ENCODE measurements at regions not wholly inside any gene's neighbourhood (a gene's known extent, or its start where the extent isn't known, plus 50 kb on each side); places are given as distances from the start of the nearest gene placed in this dataset.

GRCh38 chr6:87941556-87942358 is 105.9 kb upstream of the SPACA1 start:
- Histone ChIP-seq H3K9me3 (no peaks in the 10 kb centered on the region), H3K4me3 (no peak overlapping the region), H3K27ac (no peak overlapping the region), H3K36me3 (no peaks in the 10 kb centered on the region), H3K4me1 (ENCODE audit: control insufficient read depth in 1 of 2, low read depth in 2 of 2) (peaks cover 6 to 29% of the 10 kb centered on the region in 2 donors), H3K27me3 (replicated peaks; ENCODE audit: insufficient read depth) (no peaks in the 10 kb centered on the region)
- no peak for ATAC-seq (ENCODE audit: insufficient number of reproducible peaks, low FRiP score, low read depth)
- TF ChIP-seq CTCF (IDR thresholded peaks at IDR 0.05) = no peak
- DNase-seq (ENCODE audit: low spot score) = no peak

- DNase-seq (ENCODE audit: low spot score) = no peak
- no peak for ATAC-seq (ENCODE audit: insufficient number of reproducible peaks, low FRiP score, low read depth)
Observed at GRCh38 chr6:87939776-87940175, 107.9 kb upstream of the SPACA1 start.

GRCh38 chr6:87938287-87938686 is 109.4 kb upstream of the SPACA1 start:
- H3K27ac ChIP-seq = no peak overlapping the region
- no peaks in the 10 kb centered on the region for H3K36me3 ChIP-seq
- no peak overlapping the region for H3K4me3 ChIP-seq
- no peaks in the 10 kb centered on the region for H3K9me3 ChIP-seq
- H3K27me3 ChIP-seq (replicated peaks; ENCODE audit: insufficient read depth) = no peaks in the 10 kb centered on the region
- ATAC-seq (ENCODE audit: insufficient number of reproducible peaks, low FRiP score, low read depth) = no peak
- no peaks in the 10 kb centered on the region for H3K4me1 ChIP-seq (ENCODE audit: control insufficient read depth in 1 of 2, low read depth in 2 of 2)
- no peak for TF ChIP-seq CTCF (IDR thresholded peaks at IDR 0.05)
- DNase-seq (ENCODE audit: low spot score) = no peak

More at GRCh38 chr6:87939776-87940175, 107.9 kb upstream of the SPACA1 start:
- H3K4me3 ChIP-seq = no peak overlapping the region
- no peak for TF ChIP-seq CTCF (IDR thresholded peaks at IDR 0.05)
- H3K27ac ChIP-seq = no peak overlapping the region
- peaks cover 0 to 9% of the 10 kb centered on the region in 2 donors for H3K4me1 ChIP-seq (ENCODE audit: control insufficient read depth in 1 of 2, low read depth in 2 of 2)
- no peaks in the 10 kb centered on the region for H3K27me3 ChIP-seq (replicated peaks; ENCODE audit: insufficient read depth)
- H3K36me3 ChIP-seq = no peaks in the 10 kb centered on the region
- H3K9me3 ChIP-seq = no peaks in the 10 kb centered on the region

GRCh38 chr6:87936065-87936464 is 111.6 kb upstream of the SPACA1 start:
- no peak overlapping the region for H3K27ac ChIP-seq
- no peak overlapping the region for H3K4me3 ChIP-seq
- no peaks in the 10 kb centered on the region for H3K4me1 ChIP-seq (ENCODE audit: control insufficient read depth in 1 of 2, low read depth in 2 of 2)
- no peaks in the 10 kb centered on the region for H3K36me3 ChIP-seq
- TF ChIP-seq CTCF (IDR thresholded peaks at IDR 0.05) = no peak
- H3K9me3 ChIP-seq = no peaks in the 10 kb centered on the region
- no peaks in the 10 kb centered on the region for H3K27me3 ChIP-seq (replicated peaks; ENCODE audit: insufficient read depth)
- ATAC-seq (ENCODE audit: insufficient number of reproducible peaks, low FRiP score, low read depth) = no peak
- no peak for DNase-seq (ENCODE audit: low spot score)

GRCh38 chr6:87935196-87935595 is 112.4 kb upstream of the SPACA1 start:
- Histone ChIP-seq H3K27me3 (replicated peaks; ENCODE audit: insufficient read depth) (no peaks in the 10 kb centered on the region), H3K27ac (no peak overlapping the region), H3K4me1 (ENCODE audit: control insufficient read depth in 1 of 2, low read depth in 2 of 2) (no peaks in the 10 kb centered on the region), H3K4me3 (no peak overlapping the region), H3K9me3 (no peaks in the 10 kb centered on the region), H3K36me3 (no peaks in the 10 kb centered on the region)
- DNase-seq (ENCODE audit: low spot score) (no peak), ATAC-seq (ENCODE audit: insufficient number of reproducible peaks, low FRiP score, low read depth) (no peak)
- TF ChIP-seq CTCF (IDR thresholded peaks at IDR 0.05) = no peak
